ENCODE measurements at regions not wholly inside any gene's neighbourhood (a gene's known extent, or its start where the extent isn't known, plus 50 kb on each side); places are given as distances from the start of the nearest gene placed in this dataset.
A peak's percentile ranks its signal among the peaks of the same experiment; 100 is the strongest.

- Histone ChIP-seq H4K20me1 (ENCODE audit: control insufficient read depth, insufficient read depth, insufficient read length) (no peaks in the 10 kb centered on the region), H4K8ac (replicated peaks; ENCODE audit: insufficient read length, low read depth, low read length) (no peak overlapping the region), H3K79me1 (ENCODE audit: insufficient read depth, low read depth, low read length, poor library complexity, severe bottlenecking) (peaks cover under 1% of the 10 kb centered on the region), H3K27ac (ENCODE audit: insufficient read length, low read depth, low read length) (no peak overlapping the region), H3K56ac (ENCODE audit: insufficient read length, low read depth, low read length) (no peak overlapping the region), H3K4me2 (ENCODE audit: insufficient read depth, insufficient read length, low read length) (no peak overlapping the region), H2BK20ac (ENCODE audit: low read depth, low read length, poor library complexity, severe bottlenecking) (no peak overlapping the region), H3K9me3 (ENCODE audit: control insufficient read depth, low read depth, low read length) (no peaks in the 10 kb centered on the region), H3K9ac (ENCODE audit: extremely low read depth, insufficient read length, low read length) (no peak overlapping the region), H3K4me1 (ENCODE audit: insufficient read depth, low read length) (no peaks in the 10 kb centered on the region; the same call in 1 of the 2 replicates), H3K4ac (ENCODE audit: low read depth, low read length) (no peak overlapping the region), H3K18ac (ENCODE audit: insufficient read length, low read depth, low read length) (no peak overlapping the region), H3K14ac (ENCODE audit: insufficient read depth, low read length) (no peak overlapping the region), H4K91ac (ENCODE audit: insufficient read length, low read depth, low read length) (no peak overlapping the region), H2BK15ac (ENCODE audit: low read depth, low read length) (no peak overlapping the region), H3K23me2 (ENCODE audit: insufficient read length, low read depth, low read length, poor library complexity, severe bottlenecking) (no peaks in the 10 kb centered on the region), H3K79me2 (ENCODE audit: insufficient read depth, low read length) (no peaks in the 10 kb centered on the region), H2BK12ac (ENCODE audit: insufficient read length, low read depth, low read length) (no peak overlapping the region), H2BK120ac (ENCODE audit: low read depth, low read length, poor library complexity, severe bottlenecking) (no peak overlapping the region), H2BK5ac (ENCODE audit: insufficient read length, low read length) (no peak overlapping the region), H3K27me3 (ENCODE audit: insufficient read depth, low read length) (no peaks in the 10 kb centered on the region), H4K5ac (ENCODE audit: insufficient read length, low read depth, low read length) (no peak overlapping the region), H2AK5ac (ENCODE audit: insufficient read length, low read length) (no peak overlapping the region), H2AFZ (ENCODE audit: low read length) (no peak overlapping the region), H3T11ph (ENCODE audit: low read length) (no peak overlapping the region), H3K23ac (ENCODE audit: insufficient read length, low read depth, low read length) (no peak overlapping the region)
- WGBS (ENCODE audit: extremely low coverage, insufficient read length, low lambda C conversion rate) = no CpG with 5 or more reads among the region's 6 CpGs
- DNase-seq = no peak
- Mint-ChIP-seq H3K36me3 (ENCODE audit: insufficient read depth in 1 of 3, low read depth in 3 of 3) (no peaks in the 10 kb centered on the region), H3K9me3 (no peaks in the 10 kb centered on the region), H3K27ac (0 out of 7 replicates have a peak overlapping the region, but pooled peaks of 1 of the 3 experiments have one; percentile 52), H3K27me3 (ENCODE audit: low read depth) (no peaks in the 10 kb centered on the region; the same call in none of the 2 replicates), H3K4me1 (peaks cover 3% of the 10 kb centered on the region in 2 experiments; a peak in 2 of 4 replicates), H3K4me3 (no peak overlapping the region)
- TF ChIP-seq CTCF (conservative IDR thresholded peaks at IDR 0.05) = no peak
These were observed 464.6 kb downstream of the FGF9 start for GRCh38 chr13:22135446-22135845.
